D721Med (cell line): ENCODE measurements at regions not wholly inside any gene's neighbourhood (a gene's known extent, or its start where the extent isn't known, plus 50 kb on each side); places are given as distances from the start of the nearest gene placed in this dataset.

Experiments used
- DNase-seq: peaks from one replicate; pipeline ENCODE4 v3.0.0; 2011; ENCODE audit warnings: low spot score; ENCODE audit not compliant: insufficient read length
- FAIRE-seq: peaks from 2 replicates; lab custom pipeline; 2011; peaks lifted over from hg19 to GRCh38; lab: Jason Lieb, UNC
- TF ChIP-seq, protein P1 (sequence below): IDR thresholded peaks from 2 replicates; pipeline ENCODE4 v1.5.1; 2012; ENCODE audit warnings: mild to moderate bottlenecking, control low read depth; ENCODE audit not compliant: insufficient read depth; ENCODE audit errors: missing control alignments

DNA sequence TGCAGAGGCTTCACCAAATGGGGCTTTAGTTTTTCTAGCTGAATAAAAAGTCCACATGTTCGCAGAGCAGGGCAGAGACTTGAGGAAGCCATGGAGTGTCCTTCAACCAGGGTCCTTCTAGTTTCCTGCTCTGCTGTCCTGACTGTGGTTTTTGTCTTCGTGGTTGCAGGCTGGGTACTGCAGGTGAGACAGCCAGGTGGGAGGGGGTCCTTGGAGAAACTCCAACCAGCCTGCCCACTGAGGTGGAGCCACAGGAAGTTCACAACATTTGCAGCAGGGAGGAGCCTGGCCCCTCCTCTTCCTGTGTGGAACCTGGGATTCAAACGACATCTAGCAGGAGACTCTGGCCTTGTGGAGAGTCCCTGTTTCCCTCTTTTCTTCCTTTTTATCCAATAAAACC, 68.8 kb upstream of the MYLIP start:
- TF ChIP-seq, protein P1, sequence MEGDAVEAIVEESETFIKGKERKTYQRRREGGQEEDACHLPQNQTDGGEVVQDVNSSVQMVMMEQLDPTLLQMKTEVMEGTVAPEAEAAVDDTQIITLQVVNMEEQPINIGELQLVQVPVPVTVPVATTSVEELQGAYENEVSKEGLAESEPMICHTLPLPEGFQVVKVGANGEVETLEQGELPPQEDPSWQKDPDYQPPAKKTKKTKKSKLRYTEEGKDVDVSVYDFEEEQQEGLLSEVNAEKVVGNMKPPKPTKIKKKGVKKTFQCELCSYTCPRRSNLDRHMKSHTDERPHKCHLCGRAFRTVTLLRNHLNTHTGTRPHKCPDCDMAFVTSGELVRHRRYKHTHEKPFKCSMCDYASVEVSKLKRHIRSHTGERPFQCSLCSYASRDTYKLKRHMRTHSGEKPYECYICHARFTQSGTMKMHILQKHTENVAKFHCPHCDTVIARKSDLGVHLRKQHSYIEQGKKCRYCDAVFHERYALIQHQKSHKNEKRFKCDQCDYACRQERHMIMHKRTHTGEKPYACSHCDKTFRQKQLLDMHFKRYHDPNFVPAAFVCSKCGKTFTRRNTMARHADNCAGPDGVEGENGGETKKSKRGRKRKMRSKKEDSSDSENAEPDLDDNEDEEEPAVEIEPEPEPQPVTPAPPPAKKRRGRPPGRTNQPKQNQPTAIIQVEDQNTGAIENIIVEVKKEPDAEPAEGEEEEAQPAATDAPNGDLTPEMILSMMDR = no peak
- DNase-seq (no peak), FAIRE-seq (no peak)

DNA sequence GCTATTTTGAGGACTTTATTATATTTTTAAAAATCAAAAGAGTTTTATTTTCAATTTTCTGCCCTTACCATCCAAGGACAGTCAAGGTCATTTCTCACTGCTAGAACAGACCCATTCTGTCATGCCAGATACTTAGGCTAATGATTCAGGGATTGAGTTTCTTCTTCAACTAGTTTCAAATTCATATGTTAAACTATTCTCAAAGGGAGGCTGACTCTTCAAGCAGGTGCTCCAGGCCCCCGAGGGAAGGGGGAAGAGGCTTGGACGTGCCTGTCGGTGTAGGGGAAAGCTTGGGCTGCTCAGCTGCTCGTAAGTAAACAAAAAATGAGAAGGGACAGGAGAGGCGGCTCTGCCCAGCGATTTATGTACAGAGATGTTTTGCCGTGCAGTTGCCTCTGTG, 69.4 kb upstream of the MYLIP start:
- FAIRE-seq (no peak), DNase-seq (no peak)

DNA sequence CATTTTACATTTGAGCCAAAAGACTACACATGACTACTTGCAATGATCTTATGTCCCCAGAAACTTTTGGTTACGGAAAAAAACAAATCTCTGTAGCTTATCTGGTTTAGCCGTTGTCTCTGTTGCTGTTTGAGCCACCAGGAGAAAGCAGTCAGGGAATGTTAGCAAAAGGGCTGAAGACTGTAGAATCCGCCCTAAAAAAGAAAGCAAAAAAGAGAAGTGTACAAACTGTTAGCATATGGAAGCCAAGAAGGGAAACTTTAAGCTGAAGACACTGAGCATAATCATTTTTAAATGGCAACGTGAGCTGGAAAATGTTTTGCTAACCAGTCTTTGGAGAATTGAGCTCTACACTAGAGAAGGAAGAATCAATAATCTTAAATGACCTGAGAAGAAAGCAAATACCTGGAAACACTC, 69.9 kb upstream of the MYLIP start:
- TF ChIP-seq, protein P1 = no peak
- DNase-seq = no peak
- no peak for FAIRE-seq

More for the DNA sequence above, 69.4 kb upstream of the MYLIP start:
- TF ChIP-seq, protein P1 = no peak

DNA sequence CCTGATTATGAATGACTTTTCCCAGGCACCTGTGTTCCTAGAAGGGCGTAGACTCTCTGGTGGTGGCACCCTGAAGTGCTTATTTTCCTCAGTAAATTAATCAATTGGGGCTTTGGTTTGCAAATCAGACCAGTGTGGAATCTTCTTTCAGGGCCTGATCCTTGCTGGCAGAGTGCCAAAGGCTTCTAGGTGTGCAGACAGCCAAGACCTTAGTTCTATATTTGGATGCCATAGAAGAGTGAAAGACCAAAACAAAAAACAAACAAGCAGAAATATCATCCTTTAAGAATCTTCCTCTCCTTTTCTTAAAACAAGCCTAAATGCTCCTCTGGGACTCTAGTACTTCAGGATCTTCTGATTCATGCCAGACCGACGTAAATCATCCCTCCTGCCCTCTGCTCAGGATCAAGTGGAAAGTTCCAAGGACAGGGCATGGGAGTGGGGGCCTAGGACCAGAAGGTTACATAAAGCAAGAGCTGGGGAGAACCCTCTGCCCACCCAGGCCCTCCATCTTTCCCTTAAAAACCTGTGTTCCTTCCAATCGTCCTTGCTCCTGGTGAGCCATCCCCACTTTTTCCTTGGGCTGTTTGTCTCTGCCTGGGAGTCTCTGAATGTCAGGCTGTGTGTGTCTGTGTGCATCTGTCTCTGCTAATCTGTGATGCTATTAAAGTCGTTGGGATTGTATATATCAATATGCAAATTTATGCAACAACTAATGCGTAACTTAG, 70.5 kb upstream of the MYLIP start:
- no peak for DNase-seq
- TF ChIP-seq, protein P1 = no peak
- no peak for FAIRE-seq

DNA sequence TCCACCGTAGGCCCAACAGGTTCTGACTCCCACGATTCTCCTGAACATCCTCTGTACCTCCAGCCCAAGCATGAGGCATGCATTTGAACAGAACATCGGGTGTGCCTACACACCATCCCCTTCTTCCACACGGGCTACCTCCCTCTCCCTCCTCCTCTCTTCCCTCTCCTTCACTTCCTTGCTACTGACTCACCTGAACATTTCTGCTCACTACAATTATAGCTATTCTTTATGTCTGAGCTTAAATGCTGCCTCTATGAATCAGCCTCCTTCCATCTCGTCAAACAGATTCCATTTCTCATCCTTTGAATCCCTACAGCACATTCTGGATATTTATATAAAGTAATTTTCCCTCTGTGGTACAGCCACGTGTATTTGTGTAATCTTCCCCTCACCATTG, 71.4 kb upstream of the MYLIP start:
- FAIRE-seq (no peak), DNase-seq (no peak)
- TF ChIP-seq, protein P1 = no peak

DNA sequence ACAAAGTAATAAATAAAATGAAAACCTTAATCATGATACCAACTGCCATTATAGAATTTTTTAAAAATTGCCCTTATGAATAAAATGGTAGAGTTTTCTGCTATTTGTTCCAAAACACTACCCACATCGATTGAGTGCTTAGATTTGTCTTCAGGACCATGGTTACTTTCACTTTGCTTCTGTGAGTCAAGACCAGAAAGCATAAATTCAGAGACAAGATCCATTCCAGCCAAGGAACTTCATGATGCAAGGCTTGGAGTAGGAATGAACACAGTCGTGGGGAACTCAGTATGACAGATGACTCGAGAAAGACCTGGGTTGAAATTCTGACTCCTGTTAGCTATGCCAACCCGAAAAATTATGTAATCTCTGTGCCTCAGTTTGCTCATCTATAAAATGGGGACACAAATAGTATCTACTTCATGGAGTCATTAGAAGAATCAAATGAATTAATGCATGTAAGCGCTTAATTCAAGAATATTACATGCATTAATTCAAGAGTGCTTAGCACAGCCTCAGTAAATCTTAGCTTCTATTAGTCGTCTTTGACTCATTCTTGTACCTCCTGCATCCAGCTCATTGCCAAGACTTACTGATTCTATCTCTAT, 72.5 kb upstream of the MYLIP start:
- DNase-seq (no peak), FAIRE-seq (no peak)
- TF ChIP-seq, protein P1 = no peak

DNA sequence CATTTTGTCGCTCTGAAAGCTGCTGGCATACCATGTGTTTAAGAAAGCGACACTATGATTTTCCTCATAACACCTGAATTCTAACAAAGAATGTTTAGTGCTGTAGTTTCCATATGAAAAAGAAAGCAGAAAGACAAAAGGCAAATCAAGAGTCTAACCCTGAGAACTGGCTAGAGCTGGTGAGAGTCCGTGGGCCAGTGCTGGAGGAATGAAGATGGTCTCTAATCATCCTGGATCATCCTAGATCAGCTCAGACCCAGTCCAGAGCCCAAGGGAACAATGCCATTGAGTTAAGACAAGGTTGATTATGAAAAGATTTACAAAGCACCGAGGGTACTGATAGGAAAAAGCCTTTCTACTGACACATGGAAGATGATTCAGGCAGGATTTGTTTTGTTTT, 73.0 kb upstream of the MYLIP start:
- TF ChIP-seq, protein P1 = no peak
- peak; percentile 25 for FAIRE-seq
- no peak for DNase-seq
